HepG2 (cell line): ENCODE measurements at regions not wholly inside any gene's neighbourhood (a gene's known extent, or its start where the extent isn't known, plus 50 kb on each side); places are given as distances from the start of the nearest gene placed in this dataset.

Experiments
- ATAC-seq: fragments of 200-7000 bp; cut with Tn5 transposase; 3 replicates; pipeline ENCODE4 v1.9.1; 2020; ENCODE audit warnings: mild to moderate bottlenecking, moderate library complexity
- BruUV-seq: library from RNA; stranded (reverse); fragments of 400-500 nt; replicated peaks from 2 replicates; lab custom pipeline; 2021; lab: Mats Ljungman, UMichigan
- CTCF ChIA-PET: fragments of 300-600 bp; formaldehyde crosslinking; extraction: SDS; loops from one replicate; lab custom pipeline; 2021; ENCODE audit warnings: low total read pairs, inconsistent platforms, low intra/inter-chr PET ratio; lab: Yijun Ruan, JAX
- POLR2A ChIA-PET: fragments of 350-600 bp; sonication (Branson Sonifier 250); formaldehyde crosslinking; loops from one replicate; lab custom pipeline; 2020; ENCODE audit warnings: antibody characterized with exemption, inconsistent platforms; lab: Yijun Ruan, JAX
- DNase-seq: peaks from one replicate; pipeline ENCODE4 v3.0.0-alpha.2; 2015; ENCODE audit warnings: low spot score
- FAIRE-seq: peaks from 3 replicates; lab custom pipeline; 2011; peaks lifted over from hg19 to GRCh38; lab: Jason Lieb, UNC
- H2AFZ ChIP-seq: one replicate; pipeline ENCODE4 v1.6.1; 2011; ENCODE audit warnings: low read length, inconsistent platforms
- H3K27ac ChIP-seq: fragments of 300-600 bp; 3 replicates; pipeline ENCODE4 v1.8.0; 2011; ENCODE audit warnings: mixed run types, mild to moderate bottlenecking, mixed read lengths, low read length, inconsistent platforms; ENCODE audit not compliant: insufficient read depth; ENCODE audit errors: extremely low read length
- H3K27me3 ChIP-seq, 2 experiments: fragments of 200-600 bp in 1 of 2; 2 replicates in 1 of 2; 3 replicates in 1 of 2; pipeline versions ENCODE4 v1.6.0 to v1.8.0; 2011; ENCODE audit warnings: low read length in 2 of 2, mild to moderate bottlenecking in 2 of 2, moderate library complexity in 2 of 2, inconsistent platforms in 1 of 2; ENCODE audit not compliant: insufficient read depth in 2 of 2, control insufficient read depth in 1 of 2
- H3K36me3 ChIP-seq, 2 experiments: fragments of 200-600 bp in 1 of 2; replicated peaks in 1 of 2; 2 replicates in 1 of 2; 3 replicates in 1 of 2; pipeline versions ENCODE4 v1.5.1 to v1.8.0; 2011; ENCODE audit warnings: low read length in 2 of 2, inconsistent platforms in 1 of 2; ENCODE audit not compliant: insufficient read depth in 2 of 2, control insufficient read depth in 1 of 2
- H3K4me1 ChIP-seq: 2 replicates; pipeline ENCODE4 v1.5.1; 2012; ENCODE audit warnings: low read length, inconsistent platforms; ENCODE audit not compliant: insufficient read depth
- H3K4me2 ChIP-seq: 2 replicates; pipeline ENCODE4 v1.6.0; 2011; ENCODE audit warnings: low read depth, low read length, inconsistent platforms
- H3K4me3 ChIP-seq, 3 experiments: fragments of 200-600 bp in 1 of 3; sonication (generic), shearing (Covaris generic) in 1 of 3; replicated peaks in 1 of 3; 2 replicates each; pipeline ENCODE4 v1.5.1; 2011 to 2016; ENCODE audit warnings: low read length in 3 of 3, inconsistent platforms in 2 of 3, low read depth in 2 of 3, mild to moderate bottlenecking in 2 of 3, control low read depth in 1 of 3, mixed read lengths in 1 of 3; ENCODE audit not compliant: insufficient read depth in 1 of 3
- H3K79me2 ChIP-seq: one replicate; pipeline ENCODE4 v1.6.1; 2011; ENCODE audit warnings: low read length, inconsistent platforms; ENCODE audit not compliant: insufficient read depth
- H3K9ac ChIP-seq: 2 replicates; pipeline ENCODE4 v1.6.0; 2011; ENCODE audit warnings: mild to moderate bottlenecking, low read depth, low read length, inconsistent platforms; ENCODE audit not compliant: insufficient read depth
- H3K9me3 ChIP-seq: 2 replicates; pipeline ENCODE4 v1.5.1; 2012; ENCODE audit warnings: mild to moderate bottlenecking, low read length
- H4K20me1 ChIP-seq: 2 replicates; pipeline ENCODE4 v1.6.0; 2011; ENCODE audit warnings: inconsistent platforms, mild to moderate bottlenecking, low read length, moderate library complexity; ENCODE audit not compliant: insufficient read depth
- ATF7 ChIP-seq, 2 experiments: fragments of 450-650 bp in 1 of 2; sonication (generic) in 1 of 2; formaldehyde crosslinking in 1 of 2; IDR thresholded peaks; 2 replicates each; pipeline versions ENCODE4 v1.4.0 to v1.6.1; 2016 to 2020; ENCODE audit warnings: antibody characterized with exemption in 1 of 2, mild to moderate bottlenecking in 1 of 2, missing genetic modification reagents in 1 of 2
- ELF3 ChIP-seq: IDR thresholded peaks from 2 replicates; pipeline ENCODE4 v1.6.1; 2016; ENCODE audit warnings: missing genetic modification reagents, missing compliant biosample characterization
- IKZF4 ChIP-seq: sonication (generic); formaldehyde crosslinking; IDR thresholded peaks from 2 replicates; pipeline ENCODE4 v1.5.1; 2020; ENCODE audit warnings: borderline replicate concordance, mild to moderate bottlenecking, low read depth, missing genetic modification reagents; ENCODE audit errors: not compliant biosample characterization
- JUNB ChIP-seq: sonication (generic); formaldehyde crosslinking; IDR thresholded peaks from 2 replicates; pipeline ENCODE4 v1.8.0; 2022; ENCODE audit warnings: missing genetic modification reagents, mild to moderate bottlenecking, borderline replicate concordance
- PAWR ChIP-seq: sonication (generic); formaldehyde crosslinking; IDR thresholded peaks from 2 replicates; pipeline ENCODE4 v1.4.0; 2020; ENCODE audit warnings: missing genetic modification reagents, mild to moderate bottlenecking, borderline replicate concordance
- TRIM24 ChIP-seq: sonication (generic); formaldehyde crosslinking; IDR thresholded peaks from 2 replicates; pipeline ENCODE4 v1.8.0; 2022; ENCODE audit warnings: mild to moderate bottlenecking, missing genetic modification reagents
- ZFP36L1 ChIP-seq: sonication (generic); formaldehyde crosslinking; IDR thresholded peaks from 2 replicates; pipeline ENCODE4 v1.8.0; 2022; ENCODE audit warnings: mild to moderate bottlenecking, missing genetic modification reagents, moderate library complexity
- ZNF160 ChIP-seq: sonication (generic); formaldehyde crosslinking; IDR thresholded peaks from 2 replicates; pipeline ENCODE4 v1.8.0; 2022; ENCODE audit warnings: mild to moderate bottlenecking, inconsistent platforms, missing genetic modification reagents
- ZNF777 ChIP-seq: sonication (generic); formaldehyde crosslinking; IDR thresholded peaks from 2 replicates; pipeline ENCODE4 v1.4.0; 2020; ENCODE audit warnings: missing genetic modification reagents
- WGBS: methylation state at CpG from one replicate; pipeline ENCODE4 v1.1.6; 2017; ENCODE audit warnings: low lambda C conversion rate; 5-methylcytosine and 5-hydroxymethylcytosine counted together
- in situ Hi-C: cut with HindIII; loops from 2 replicates; pipeline ENCODE4 v1.10.0; 2017; ENCODE audit warnings: low pct_unique_long_range_greater_than_20kb; ENCODE audit not compliant: extremely low pct_ligation_motif_present
- intact Hi-C: fragments of 100-400 bp; cut with micrococcal nuclease; formaldehyde crosslinking; loops from one replicate; pipeline ENCODE4 v1.10.0; 2022; ENCODE audit not compliant: unreplicated experiment
- TF ChIP-seq, protein P1 (sequence below): sonication (generic); formaldehyde crosslinking; IDR thresholded peaks from 2 replicates; pipeline ENCODE4 v1.4.0; 2020; ENCODE audit warnings: mild to moderate bottlenecking, missing genetic modification reagents

DNA sequence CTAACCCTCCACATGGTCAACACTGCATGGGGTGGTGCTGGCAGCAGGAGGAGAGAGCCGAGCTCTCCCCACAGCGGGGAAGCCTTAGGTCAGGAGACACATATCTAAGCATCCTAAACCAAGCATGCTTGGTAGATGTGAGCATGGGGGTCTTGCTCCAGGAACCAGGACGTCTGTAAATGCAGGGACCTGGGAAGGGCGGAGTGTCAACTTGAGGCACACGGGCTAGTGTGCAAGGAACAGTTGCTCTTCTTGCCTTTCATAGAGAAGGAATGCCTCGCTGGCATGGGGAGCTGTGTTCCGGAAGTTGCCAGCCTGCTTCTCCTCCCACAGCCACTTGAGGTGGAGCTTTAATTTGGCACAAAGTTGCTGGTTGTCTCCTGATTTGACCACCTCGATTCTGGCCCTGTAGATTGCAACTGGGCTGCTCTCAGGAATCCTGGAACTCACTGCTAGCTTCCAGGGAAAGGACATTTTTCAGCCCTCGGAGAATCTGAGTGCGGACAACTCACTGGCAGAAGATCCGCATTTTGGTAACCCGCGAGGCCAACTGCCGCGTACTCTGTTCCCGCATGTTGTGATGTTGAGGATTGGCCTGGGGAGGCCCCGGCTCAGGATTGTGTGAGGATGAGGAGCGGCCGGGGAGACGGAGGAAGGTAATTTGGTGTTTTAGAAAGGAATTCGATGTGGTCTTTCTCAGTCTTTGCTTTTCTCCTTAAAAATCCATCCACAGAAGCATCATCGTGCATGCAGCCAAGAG is 370.3 kb upstream of the IRX1 start:
- Histone ChIP-seq H3K9ac (no peak overlapping the region), H3K27ac (no peak overlapping the region), H3K27me3 (no peaks in the 10 kb centered on the region; a peak in 1 of 5 replicates), H3K9me3 (no peaks in the 10 kb centered on the region), H3K79me2 (no peaks in the 10 kb centered on the region), H2AFZ (no peak overlapping the region), H3K4me3 (no peak overlapping the region), H3K4me2 (no peak overlapping the region), H3K36me3 (no peaks in the 10 kb centered on the region), H4K20me1 (no peaks in the 10 kb centered on the region), H3K4me1 (no peaks in the 10 kb centered on the region)
- intact Hi-C loops (no loop called here), in situ Hi-C loops (no loop called here)
- DNase-seq: no peak
- TF ChIP-seq ZFP36L1 (no peak), IKZF4 (CRISPR knock-in tag) (no peak), ATF7 (IDR thresholded peaks at IDR 0.05) (no peak), ATF7 (CRISPR knock-in tag; IDR thresholded peaks at IDR 0.05) (no peak), PAWR (no peak), ZNF777 (no peak), TRIM24 (no peak), ZNF160 (CRISPR knock-in tag) (no peak), ELF3 (no peak), JUNB (CRISPR knock-in tag) (no peak)
- TF ChIP-seq, protein P1, sequence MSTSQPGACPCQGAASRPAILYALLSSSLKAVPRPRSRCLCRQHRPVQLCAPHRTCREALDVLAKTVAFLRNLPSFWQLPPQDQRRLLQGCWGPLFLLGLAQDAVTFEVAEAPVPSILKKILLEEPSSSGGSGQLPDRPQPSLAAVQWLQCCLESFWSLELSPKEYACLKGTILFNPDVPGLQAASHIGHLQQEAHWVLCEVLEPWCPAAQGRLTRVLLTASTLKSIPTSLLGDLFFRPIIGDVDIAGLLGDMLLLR: no peak
- ATAC-seq: no peak
- 37% methylated on average over 9 of the region's 22 CpGs for WGBS
- no peak for FAIRE-seq
- BruUV-seq: no TSS peak
- CTCF ChIA-PET: no interaction called here
- POLR2A ChIA-PET: no interaction called here
